Endothelial cell of hepatic sinusoid (primary cell): ENCODE measurements at regions not wholly inside any gene's neighbourhood (a gene's known extent, or its start where the extent isn't known, plus 50 kb on each side); places are given as distances from the start of the nearest gene placed in this dataset.

ENCODE experiments used
- in situ Hi-C: cut with HindIII; loops from 2 replicates; pipeline ENCODE4 v1.10.0; 2017; ENCODE audit warnings: low sequenced_read_pairs

DNA sequence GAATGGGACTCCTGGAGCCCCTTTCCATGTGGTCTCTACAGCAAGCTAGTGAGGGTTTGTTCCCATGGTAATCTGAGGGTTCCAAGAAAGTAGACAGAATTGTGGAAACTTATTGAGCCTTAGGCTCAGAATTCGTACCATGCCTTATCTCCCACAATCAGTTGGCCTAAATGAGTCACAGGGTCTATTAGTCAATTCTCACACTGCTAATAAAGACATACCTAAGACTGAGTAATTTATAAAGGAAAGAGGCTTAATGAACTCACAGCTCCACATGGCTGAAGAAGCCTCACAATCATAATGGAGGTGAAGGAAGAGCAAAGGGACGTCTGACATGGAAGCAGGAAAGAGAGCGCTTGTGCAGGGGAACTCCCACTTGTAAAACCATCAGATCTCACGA is 106.6 kb upstream of the CXADR start:
- in situ Hi-C loops: no loop called here

DNA sequence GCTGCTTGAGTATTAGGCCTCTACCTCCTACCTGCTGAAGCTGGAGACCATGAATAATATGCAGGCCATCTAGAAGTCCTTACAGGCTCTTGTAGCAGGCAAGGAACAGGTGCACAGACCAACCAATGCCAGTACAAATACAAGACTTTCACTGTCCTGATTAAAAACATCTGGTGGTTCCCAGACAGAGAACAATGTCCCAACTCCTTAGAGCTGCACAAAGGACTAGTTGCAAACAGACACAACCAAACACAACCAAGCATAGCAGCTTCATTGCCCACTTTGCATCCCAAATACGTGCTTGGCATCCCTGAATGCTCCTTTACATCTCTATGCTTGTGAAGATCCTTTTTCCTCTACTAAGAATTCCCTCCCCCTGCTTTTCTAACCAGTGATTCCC is 98.1 kb upstream of the CXADR start:
- in situ Hi-C loops: loop anchor here (5.0 kb wide), 1 partner anchor 78 kb away; no protein-coding TSS in a partner anchor

DNA sequence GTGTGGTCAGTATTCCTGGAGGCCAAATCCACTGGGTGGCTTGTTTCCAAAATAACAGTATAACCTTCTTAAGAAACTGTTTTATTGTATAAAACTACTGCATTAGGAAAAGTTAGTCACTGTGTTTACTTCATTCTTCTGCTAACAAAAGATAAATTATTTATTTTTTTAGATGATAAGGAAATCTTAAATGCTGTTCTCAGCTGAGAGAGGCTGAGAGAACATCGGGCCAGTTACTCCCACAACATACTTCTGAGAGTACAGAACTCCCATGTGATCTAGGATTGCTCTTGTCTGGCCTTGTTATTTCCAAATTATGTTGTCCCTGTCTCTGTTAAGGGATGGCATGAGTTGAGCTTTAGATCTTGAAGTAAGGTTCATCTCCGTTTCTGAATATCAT is 96.7 kb upstream of the CXADR start:
- in situ Hi-C loops: loop anchor here (5.0 kb wide), 1 partner anchor 76 kb away; no protein-coding TSS in a partner anchor

DNA sequence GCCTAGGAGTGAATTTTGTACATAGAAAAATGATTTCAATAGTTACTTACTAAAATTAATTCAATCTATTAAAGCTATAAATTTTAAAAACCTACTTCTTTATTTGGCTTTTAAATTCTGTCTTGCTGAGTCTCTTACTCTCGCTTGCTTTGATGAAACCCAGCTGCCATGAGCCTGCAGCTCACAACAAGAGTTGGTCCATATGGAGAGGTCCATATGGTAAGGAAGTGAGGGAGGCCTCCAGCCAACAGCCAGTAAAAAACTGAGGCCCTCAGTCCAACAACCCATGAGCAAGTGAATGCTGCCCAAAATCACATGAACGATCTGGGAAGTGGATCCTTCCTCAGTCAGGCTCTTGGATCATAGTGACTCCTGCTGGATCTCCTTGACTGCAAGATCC is 89.9 kb upstream of the CXADR start:
- in situ Hi-C loops: no loop called here

DNA sequence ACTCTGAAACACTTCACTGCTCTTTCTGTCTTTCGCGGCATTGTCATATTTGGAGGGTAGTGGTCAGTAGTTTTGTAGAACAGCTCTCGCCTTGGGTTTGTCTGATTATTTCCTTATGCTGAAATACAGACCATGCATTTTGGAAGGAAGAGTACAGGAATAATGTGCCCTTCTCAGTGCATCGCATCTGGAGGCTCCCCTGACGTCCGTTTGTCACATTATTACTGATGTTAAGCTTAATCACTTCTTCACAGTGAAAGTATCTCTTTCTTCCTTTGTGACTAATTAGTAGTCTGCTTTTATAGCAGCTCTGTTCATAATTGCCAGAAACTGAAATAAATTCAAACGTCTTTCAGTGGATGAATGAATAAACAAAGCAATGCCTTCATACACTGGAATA is 85.7 kb upstream of the CXADR start:
- in situ Hi-C loops: no loop called here

DNA sequence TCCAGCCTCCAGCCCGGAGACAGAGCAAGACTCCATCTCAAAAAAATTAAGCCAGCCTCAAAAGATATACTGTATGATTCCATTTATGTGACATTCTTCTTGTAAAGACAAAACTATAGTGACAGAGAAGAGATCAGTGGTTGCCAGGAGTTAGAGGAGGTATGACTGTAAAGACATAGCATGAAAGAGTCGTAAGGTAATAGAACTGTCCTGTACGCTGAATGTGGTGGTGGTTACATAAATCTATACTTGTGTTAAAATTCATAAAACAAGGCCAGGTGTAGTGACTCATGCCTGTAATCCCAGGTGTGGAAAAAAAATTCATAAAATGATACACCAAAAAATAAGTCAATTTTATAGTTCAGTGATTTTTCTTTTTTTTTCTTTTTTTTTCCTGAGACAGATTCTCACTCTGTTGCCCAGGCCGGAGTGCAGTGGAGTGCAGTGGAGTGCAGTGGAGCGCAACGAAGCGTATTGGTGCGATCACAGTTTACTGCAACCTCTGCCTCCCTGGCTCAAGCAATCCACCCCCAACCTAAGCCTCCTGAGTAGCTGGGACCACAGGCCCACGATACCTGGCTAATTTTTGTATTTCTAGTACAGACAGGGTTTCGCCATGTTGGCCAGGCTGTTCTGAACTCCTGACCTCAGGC is 84.9 kb upstream of the CXADR start:
- in situ Hi-C loops: no loop called here

DNA sequence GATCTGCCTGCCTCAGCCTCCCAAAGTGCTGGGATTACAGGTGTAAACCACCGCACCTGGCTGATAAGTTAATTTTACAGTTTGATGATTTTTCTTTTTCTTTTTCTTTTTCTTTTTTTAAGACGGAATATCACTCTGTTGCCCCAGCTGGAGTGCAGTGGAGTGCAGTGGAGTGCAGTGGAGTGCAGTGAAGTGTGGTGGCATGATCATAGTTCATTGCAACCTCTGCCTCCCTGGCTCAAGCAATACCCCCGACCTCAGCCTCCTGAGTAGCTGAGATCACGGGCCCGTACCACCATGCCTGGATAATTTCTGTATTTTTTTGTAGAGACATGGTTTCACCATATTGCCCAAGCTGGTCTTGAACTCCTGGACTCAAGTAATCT is 84.4 kb upstream of the CXADR start:
- in situ Hi-C loops: no loop called here

DNA sequence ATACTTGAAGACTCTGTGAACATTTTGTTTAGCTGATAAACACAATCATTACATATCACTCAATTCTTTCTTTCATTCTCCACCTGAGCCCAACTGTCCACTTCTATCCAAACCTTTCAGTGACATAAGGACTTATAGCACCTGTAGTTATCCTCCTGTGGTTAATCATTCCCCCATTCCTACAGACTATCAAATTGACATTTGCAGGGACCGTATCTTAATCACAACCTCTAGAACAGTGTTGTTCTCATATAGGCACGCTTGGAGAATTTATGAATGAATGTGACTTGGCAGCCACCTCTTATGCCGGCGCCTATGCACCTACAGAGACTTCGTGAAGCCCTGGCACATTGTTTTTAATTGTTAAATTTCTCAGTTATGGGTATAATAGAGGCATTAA is 83.9 kb upstream of the CXADR start:
- in situ Hi-C loops: no loop called here

DNA sequence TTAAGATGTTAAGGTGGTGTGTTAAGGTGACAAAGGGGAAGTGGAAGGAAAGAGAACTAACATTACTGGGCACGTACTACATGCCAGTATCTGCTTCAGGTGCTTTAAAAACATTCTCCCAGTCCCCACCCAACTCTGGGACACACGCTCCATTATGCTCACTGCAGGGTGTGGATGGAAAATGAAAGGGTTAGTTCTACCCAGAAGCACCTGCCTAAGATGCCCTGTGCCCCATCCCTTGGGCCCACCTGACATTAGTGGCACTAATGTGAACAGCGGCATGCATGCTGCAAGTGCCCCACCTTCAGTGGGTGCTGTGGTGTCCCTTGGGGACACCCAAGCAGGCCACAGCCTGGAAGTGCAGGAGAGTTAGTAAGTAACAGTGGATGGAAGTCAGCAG is 82.9 kb upstream of the CXADR start:
- in situ Hi-C loops: no loop called here

DNA sequence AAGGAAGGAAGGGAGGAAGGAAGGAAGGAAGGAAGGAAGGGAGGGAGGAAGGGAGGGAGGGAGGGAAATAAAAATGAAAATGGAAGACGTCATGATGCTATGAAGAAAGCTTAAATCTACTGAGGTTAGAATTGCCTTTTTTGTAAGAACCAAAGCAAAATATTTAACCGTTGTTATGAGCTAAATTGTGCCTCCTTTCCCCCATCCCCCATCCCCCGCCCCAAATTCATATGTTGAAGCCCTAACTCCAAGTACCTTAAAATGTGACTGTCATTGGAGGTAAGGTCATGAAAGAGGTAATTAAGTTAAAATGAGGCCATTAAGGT is 80.1 kb upstream of the CXADR start:
- in situ Hi-C loops: no loop called here

DNA sequence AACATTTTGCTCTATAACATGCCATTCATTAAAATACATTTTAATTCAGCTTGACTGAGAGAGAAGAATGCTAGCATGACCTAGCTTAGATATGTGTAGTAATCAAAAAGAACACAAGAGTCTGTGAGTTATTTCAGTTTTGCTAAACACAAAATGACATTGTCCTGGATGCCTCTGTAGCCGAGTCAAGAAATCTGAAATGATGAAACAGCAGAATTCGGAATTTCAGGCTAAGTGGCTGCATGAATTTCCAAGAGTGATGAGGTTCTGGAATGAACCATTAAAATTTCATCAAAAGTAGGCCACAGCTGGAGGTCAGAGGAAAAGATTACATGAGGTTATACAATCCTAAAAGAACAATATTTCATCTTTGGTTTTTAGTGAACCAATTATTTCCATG is 79.1 kb upstream of the CXADR start:
- in situ Hi-C loops: no loop called here

DNA sequence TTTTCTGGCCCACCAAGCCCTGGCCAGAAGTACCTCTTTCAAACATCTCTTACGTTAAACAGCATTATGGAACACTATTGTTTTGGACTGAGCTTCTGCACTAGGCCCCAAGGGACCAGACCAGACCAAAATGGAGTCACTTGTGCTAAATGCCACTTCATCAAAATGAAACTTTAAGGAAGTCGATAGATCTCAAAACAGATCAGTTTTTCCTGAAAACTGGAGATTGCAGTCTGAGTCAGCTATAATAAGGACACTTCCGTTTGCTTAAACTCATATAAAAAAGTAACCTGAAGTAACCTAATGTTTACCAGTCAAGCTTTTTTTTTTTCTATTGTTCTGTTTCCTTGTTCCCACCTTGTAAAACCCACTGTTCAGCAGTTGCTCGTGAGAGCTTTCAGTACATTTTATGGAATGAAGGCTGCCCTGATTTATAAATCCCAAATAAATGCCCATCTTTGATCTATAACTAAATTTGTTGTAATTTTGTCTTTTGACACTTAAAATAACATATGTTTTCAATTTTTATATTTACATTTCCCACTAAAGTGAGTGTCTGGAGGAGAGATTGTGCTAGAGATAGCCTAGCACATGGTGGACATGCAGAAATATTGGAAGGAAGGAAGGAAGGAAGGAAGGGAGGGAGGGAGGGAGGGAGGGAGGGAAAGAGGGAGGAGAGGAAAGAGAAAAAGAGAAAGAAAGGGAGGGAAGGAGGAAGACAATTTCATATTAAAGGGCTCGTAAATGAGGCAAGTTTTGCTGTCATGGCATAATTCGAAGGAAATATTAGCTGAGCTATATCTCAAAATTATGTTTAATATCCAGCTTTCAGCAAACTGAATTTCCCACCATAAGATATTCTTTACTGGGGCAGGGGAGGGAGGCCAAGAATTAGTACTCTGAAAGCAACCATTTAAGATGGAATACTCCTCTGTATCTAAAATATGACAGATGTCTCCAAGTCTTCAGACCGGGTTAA is 77.0 kb upstream of the CXADR start:
- in situ Hi-C loops: no loop called here

DNA sequence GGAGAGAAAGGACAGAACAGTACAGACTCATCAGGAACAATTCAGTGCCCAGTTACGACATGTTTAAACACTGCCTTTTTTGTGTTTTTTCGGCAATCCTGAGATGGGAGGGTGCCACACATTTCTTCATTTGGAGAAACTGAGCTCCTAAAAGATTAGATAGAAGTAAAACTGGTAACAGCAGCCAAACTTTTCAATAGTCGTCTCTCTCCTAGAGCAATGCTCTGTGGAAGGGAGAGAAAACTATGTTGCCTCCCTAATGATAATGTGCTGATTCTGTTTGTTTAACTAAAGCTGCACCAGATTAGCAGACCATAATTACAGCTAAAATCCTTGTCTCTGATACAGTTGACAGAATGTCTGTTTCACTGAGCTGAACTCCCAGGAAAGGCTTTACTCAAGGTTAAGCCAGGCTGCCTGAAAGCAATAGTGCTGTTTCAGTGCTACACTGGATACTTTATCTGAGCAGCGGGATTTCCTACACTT is 76.2 kb upstream of the CXADR start:
- in situ Hi-C loops: no loop called here

DNA sequence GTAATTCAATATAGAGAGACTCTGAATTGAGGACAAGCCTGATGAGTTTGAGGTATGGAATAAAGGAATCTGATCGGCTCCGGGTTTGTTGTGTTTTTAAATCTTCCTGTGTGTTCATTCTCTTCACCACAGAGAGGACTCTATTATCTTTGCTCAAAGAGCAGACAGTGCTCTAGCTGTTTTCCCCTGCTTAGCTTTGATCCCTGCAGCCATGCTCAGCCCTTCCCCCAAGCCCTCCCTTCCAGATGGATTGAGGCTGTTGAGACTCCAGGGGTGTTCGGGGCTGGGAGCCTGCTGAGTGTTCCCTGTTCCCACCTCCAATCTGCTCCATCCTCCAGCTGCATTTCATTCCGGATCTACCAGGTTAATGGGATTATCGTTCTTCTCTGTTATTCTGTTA is 74.2 kb upstream of the CXADR start:
- in situ Hi-C loops: no loop called here

DNA sequence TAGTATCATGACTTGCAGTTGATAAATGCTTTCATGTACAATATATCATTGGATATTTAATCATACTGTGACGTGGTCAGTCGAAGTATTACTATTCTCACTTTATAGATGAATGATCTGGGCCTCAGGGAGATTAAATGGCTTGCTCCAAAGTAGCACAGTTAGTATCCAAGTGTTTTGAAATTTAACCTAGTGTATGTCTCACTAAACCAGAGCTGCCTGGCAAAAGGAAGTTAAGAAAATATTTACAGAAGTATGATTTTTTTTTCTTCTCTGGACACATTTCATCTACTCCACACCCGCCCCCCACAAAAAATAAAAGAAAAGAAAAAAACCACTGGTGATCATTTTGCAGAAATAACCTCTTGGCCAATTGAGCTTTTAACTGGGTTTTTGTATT is 71.9 kb upstream of the CXADR start:
- in situ Hi-C loops: no loop called here

DNA sequence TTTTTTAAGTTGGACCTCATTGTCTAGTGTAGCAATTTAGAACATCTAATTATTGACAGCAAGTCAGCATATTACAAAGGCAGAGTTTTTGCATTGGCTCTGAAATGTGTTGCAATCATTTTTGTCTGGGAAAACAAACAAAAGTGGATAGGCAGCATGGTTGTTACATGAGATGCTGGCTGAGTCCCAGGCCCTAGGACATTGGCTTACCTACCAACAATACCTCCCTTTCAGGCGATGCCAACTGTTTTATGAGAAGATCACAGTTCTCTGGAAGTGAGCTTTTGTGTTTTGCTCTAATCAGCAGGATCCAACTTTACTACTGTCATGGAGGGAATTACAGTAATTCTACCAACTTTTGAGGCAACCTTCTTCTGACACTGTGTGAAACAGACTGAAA is 71.5 kb upstream of the CXADR start:
- in situ Hi-C loops: no loop called here

DNA sequence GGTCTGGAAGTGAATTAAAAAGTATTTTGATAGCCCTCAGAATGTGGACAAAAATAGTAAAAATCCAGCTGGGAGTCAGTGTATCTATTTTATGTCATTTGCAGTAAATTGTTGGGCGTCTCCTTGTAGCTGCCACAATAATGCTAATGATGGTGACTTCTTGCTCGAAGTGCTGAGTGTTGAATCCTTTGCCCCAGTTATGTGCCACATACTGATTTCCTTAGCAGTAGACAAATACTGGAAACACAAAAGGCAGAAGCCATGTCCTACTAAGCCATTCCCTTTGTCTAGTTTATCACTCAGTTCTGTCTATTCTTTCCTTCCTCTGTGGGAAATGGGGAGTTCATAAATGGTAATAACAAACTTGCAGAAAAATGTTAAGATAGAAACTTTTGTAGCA is 70.7 kb upstream of the CXADR start:
- in situ Hi-C loops: no loop called here

DNA sequence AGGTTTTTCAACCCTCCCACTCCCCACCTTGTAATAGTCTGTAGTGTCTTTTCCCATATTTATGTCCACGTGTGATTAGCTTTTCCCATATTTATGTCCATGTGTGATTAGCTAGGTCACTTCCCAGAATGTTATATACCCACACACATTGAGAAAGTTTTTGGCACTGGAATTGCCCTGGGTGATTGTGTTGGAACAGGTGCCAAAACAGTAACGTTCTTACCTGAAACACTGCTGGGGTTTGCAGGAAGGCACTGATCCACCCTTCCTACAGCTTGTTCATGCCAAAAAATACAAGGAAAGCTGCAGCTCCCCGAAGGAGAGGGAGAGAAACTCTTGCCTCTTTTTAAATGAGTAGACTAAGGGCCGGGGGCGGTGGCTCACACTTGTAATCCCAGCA is 68.0 kb upstream of the CXADR start:
- in situ Hi-C loops: no loop called here

DNA sequence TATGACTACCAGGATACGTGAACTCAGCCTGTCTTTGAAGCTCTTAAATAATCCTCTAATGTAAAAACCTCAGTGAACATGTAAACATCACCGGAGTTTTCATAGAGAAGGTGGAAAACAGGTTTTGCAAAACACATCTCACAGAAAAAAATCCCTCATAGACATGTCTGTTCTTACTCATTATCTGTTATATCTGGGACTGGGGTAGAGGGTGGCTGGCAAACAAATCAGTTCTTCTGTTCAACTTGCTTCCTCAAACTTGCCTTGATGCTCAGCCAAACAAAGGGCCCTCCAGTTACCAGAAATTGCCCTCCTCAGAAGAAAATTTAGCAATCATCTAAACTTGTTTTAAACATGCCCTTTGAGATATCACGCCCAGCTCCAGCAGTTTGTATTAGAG is 66.1 kb upstream of the CXADR start:
- in situ Hi-C loops: no loop called here

DNA sequence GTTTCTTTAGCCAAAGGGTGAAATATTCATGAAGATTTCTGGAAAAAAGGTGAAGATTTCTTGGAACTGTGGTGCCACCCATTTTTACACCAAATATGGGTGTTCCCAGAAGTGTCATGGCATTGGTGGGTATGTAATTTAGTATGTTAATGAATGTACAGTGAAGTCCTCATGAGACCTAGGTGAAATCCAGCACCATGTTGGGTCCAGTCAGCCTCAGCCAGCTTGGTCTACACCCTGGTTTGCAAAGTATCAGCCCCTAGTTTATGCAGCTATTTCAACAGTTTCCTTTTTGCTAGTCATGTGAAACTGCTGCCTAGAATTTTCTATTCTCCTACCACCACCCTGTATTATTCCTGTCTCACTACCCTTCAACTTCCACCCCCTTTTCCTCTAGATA is 63.1 kb upstream of the CXADR start:
- in situ Hi-C loops: no loop called here

DNA sequence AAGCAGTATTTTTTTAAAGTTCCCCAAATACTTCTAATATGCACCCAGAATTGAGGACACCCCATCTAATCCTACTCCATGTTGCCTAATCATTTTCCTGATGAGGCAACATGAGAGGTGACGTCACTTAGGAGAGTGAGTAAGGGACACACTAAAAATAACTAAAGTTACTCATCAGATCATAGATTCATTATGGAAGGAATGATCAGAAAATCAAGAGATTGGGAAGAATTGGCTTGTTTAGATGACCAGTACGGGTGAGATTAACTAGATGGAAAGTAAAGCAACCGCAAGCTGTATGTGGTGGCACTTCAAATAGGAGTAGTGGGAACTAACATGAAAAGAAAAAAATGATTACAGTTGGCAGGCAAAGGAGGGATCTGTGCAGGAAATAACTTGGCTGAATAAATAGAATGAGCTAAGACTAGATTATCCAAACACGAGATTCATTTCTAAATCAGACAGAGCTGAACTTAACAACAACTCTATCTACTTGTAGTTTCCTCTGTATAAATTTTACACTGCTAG is 61.4 kb upstream of the CXADR start:
- in situ Hi-C loops: no loop called here
